Lower lobe of right lung (tissue), 2 donors: ENCODE measurements at regions not wholly inside any gene's neighbourhood (a gene's known extent, or its start where the extent isn't known, plus 50 kb on each side); places are given as distances from the start of the nearest gene placed in this dataset.

ENCODE experiments used
- ATAC-seq, 2 donors: fragments of 200-7000 bp; cut with Tn5 transposase; one replicate each; pipeline ENCODE4 v1.9.1; 2020 to 2022; ENCODE audit warnings: mild to moderate bottlenecking in 2 of 2, moderate library complexity in 2 of 2
- DNase-seq: peaks from one replicate; pipeline ENCODE4 v3.0.0-alpha.2; 2020
- H3K27ac ChIP-seq: fragments of 200-600 bp; one replicate; pipeline ENCODE4 v1.8.0; 2022
- H3K27me3 ChIP-seq: fragments of 200-600 bp; one replicate; pipeline ENCODE4 v1.8.0; 2022; ENCODE audit warnings: low read depth
- H3K36me3 ChIP-seq: fragments of 200-600 bp; one replicate; pipeline ENCODE4 v1.8.0; 2022; ENCODE audit warnings: mild to moderate bottlenecking
- H3K4me1 ChIP-seq: fragments of 200-600 bp; one replicate; pipeline ENCODE4 v1.8.0; 2022
- H3K4me3 ChIP-seq: fragments of 200-600 bp; one replicate; pipeline ENCODE4 v1.8.0; 2022; ENCODE audit warnings: mild to moderate bottlenecking
- H3K9me3 ChIP-seq: fragments of 200-600 bp; one replicate; pipeline ENCODE4 v1.8.0; 2022
- CTCF ChIP-seq: fragments of 200-600 bp; IDR thresholded peaks from one replicate; pipeline ENCODE4 v1.8.0; 2022; ENCODE audit warnings: antibody characterized with exemption, mild to moderate bottlenecking
- intact Hi-C: fragments of 100-400 bp; cut with DNase I; formaldehyde crosslinking; loops from one replicate; pipeline ENCODE4 v1.11.0; 2022
- donor health status: DM: no; HTN: yes; CAD: no; lungs with severe emphysema.

- H3K9me3 ChIP-seq: no peaks in the 10 kb centered on the region
- no peaks in the 10 kb centered on the region for H3K36me3 ChIP-seq
- H3K27ac ChIP-seq: no peak overlapping the region
- peak in 1 of 2 donors; percentile 42 for ATAC-seq
- no peaks in the 10 kb centered on the region for H3K4me1 ChIP-seq
- DNase-seq: no peak
- no peak for TF ChIP-seq CTCF
- intact Hi-C loops: no loop called here
- H3K4me3 ChIP-seq: no peak overlapping the region
- H3K27me3 ChIP-seq: peaks cover 18% of the 10 kb centered on the region
Observed at GRCh38 chr5:1708592-1709141, 91.0 kb downstream of the MRPL36 start.

- Histone ChIP-seq H3K4me3 (no peak overlapping the region), H3K9me3 (no peaks in the 10 kb centered on the region), H3K4me1 (no peaks in the 10 kb centered on the region), H3K36me3 (no peaks in the 10 kb centered on the region), H3K27me3 (peaks cover 20% of the 10 kb centered on the region), H3K27ac (no peak overlapping the region)
- intact Hi-C loops: no loop called here
- TF ChIP-seq CTCF: no peak
- DNase-seq (no peak), ATAC-seq (no peak)
Observed at GRCh38 chr5:1707467-1707866, 92.2 kb downstream of the MRPL36 start.

GRCh38 chr5:1706428-1706827 lies 93.2 kb downstream of the MRPL36 start:
- intact Hi-C loops: no loop called here
- no peak for TF ChIP-seq CTCF

DNA sequence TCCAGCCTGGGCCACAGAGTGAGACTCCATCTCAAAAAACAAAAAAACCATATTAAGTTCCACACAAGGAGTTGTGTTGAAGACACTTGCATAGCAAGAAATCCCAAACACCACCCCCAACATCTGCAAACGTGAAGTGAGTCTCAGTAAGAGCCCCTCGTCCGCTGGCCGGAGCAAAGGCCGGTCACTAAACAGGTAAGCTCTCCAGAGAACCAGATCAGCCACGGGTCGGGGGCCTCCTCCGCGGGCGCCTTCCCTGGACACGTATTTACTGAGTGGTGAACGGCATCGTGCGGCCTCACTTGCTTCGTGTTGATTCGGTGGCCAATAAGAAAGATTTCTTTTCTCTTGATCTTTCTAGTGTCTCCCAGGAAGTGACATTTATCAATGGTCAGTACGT lies 93.6 kb downstream of the MRPL36 start:
- Histone ChIP-seq H3K4me3 (no peak overlapping the region), H3K36me3 (no peaks in the 10 kb centered on the region), H3K27me3 (peaks cover 24% of the 10 kb centered on the region), H3K27ac (no peak overlapping the region), H3K4me1 (no peaks in the 10 kb centered on the region), H3K9me3 (no peaks in the 10 kb centered on the region)
- no peak for ATAC-seq
- intact Hi-C loops: no loop called here
- no peak for DNase-seq
- no peak for TF ChIP-seq CTCF

More at GRCh38 chr5:1706428-1706827, 93.2 kb downstream of the MRPL36 start:
- ATAC-seq (no peak), DNase-seq (no peak)
- no peaks in the 10 kb centered on the region for H3K9me3 ChIP-seq
- H3K27me3 ChIP-seq: peaks cover 24% of the 10 kb centered on the region
- no peak overlapping the region for H3K4me3 ChIP-seq
- H3K27ac ChIP-seq: no peak overlapping the region
- no peaks in the 10 kb centered on the region for H3K4me1 ChIP-seq
- H3K36me3 ChIP-seq: no peaks in the 10 kb centered on the region

- no peak overlapping the region for H3K27ac ChIP-seq
- intact Hi-C loops: no loop called here
- H3K4me1 ChIP-seq: no peaks in the 10 kb centered on the region
- DNase-seq (no peak), ATAC-seq (no peak)
- no peak overlapping the region for H3K4me3 ChIP-seq
- no peak for TF ChIP-seq CTCF
- H3K9me3 ChIP-seq: no peaks in the 10 kb centered on the region
- H3K36me3 ChIP-seq: no peaks in the 10 kb centered on the region
- peaks cover 22% of the 10 kb centered on the region for H3K27me3 ChIP-seq
Observed at GRCh38 chr5:1704676-1705075, 95.0 kb downstream of the MRPL36 start.

- Histone ChIP-seq H3K4me1 (no peaks in the 10 kb centered on the region), H3K4me3 (no peak overlapping the region), H3K9me3 (no peaks in the 10 kb centered on the region), H3K27me3 (peaks cover 18% of the 10 kb centered on the region), H3K27ac (no peak overlapping the region), H3K36me3 (no peaks in the 10 kb centered on the region)
- TF ChIP-seq CTCF: no peak
- ATAC-seq: no peak
- intact Hi-C loops: no loop called here
- no peak for DNase-seq
Observed at GRCh38 chr5:1704266-1704665, 95.4 kb downstream of the MRPL36 start.
